Gastrocnemius medialis (tissue), 4 donors: ENCODE measurements at regions not wholly inside any gene's neighbourhood (a gene's known extent, or its start where the extent isn't known, plus 50 kb on each side); places are given as distances from the start of the nearest gene placed in this dataset.

Experiments used
- CTCF ChIP-seq, 5 experiments: fragments of 450-650 bp in 3 of 5; fragments of 200-600 bp in 2 of 5; sonication (generic) in 2 of 5; IDR thresholded peaks in 4 of 5; conservative IDR thresholded peaks in 1 of 5; 1 replicate in 4 of 5; 2 replicates in 1 of 5; pipeline ENCODE4 v1.5.1; 2016 to 2019; ENCODE audit warnings: antibody characterized with exemption in 5 of 5, mild to moderate bottlenecking in 3 of 5, moderate library complexity in 3 of 5
- POLR2A ChIP-seq, 2 donors: fragments of 450-650 bp; IDR thresholded peaks; one replicate each; pipeline ENCODE4 v1.6.1; 2017; ENCODE audit warnings: antibody characterized with exemption in 2 of 2, mild to moderate bottlenecking in 2 of 2, moderate library complexity in 2 of 2

- TF ChIP-seq CTCF (IDR thresholded peaks at IDR 0.05 in 4 of 5, conservative IDR thresholded peaks at IDR 0.05 in 1 of 5) (no peak), POLR2A (IDR thresholded peaks at IDR 0.05) (no peak)
These were observed 193.9 kb upstream of the SNX7 start for GRCh38 chr1:98467586-98467985.
